ENCODE measurements at regions not wholly inside any gene's neighbourhood (a gene's known extent, or its start where the extent isn't known, plus 50 kb on each side); places are given as distances from the start of the nearest gene placed in this dataset.

GRCh38 chr1:238060061-238060460 lies 169.3 kb upstream of the ZP4 start:
- no peaks in the 10 kb centered on the region for H3K4me1 ChIP-seq (ENCODE audit: control insufficient read depth in 4 of 4, insufficient read depth in 4 of 4, low read length in 3 of 4)
- H3K27me3 ChIP-seq (ENCODE audit: control insufficient read depth in 4 of 4, insufficient read depth in 4 of 4, low read length in 3 of 4) = no peaks in the 10 kb centered on the region
- WGBS = 46% methylated on average over 2 of the region's 2 CpGs
- peaks cover 0 to 4% (median 0%) of the 10 kb centered on the region in 4 donors for H3K9me3 ChIP-seq (ENCODE audit: control insufficient read depth in 4 of 4, low read length in 3 of 4)
- H3K27ac ChIP-seq (ENCODE audit: low read depth in 1 of 2, low read length in 2 of 2) = no peak overlapping the region
- TF ChIP-seq ZBTB33 (IDR thresholded peaks at IDR 0.05) (no peak), NR2F2 (IDR thresholded peaks at IDR 0.05) (no peak), HNF4A (conservative IDR thresholded peaks at IDR 0.05) (no peak), TAF1 (conservative IDR thresholded peaks at IDR 0.05) (no peak)
- no peaks in the 10 kb centered on the region for H3K36me3 ChIP-seq (ENCODE audit: control insufficient read depth in 4 of 4, insufficient read depth in 3 of 4, low read depth in 1 of 4, low read length in 3 of 4)
- no peak overlapping the region for H3K9ac ChIP-seq (ENCODE audit: low read depth in 1 of 2, low read length in 2 of 2)
- H3K4me3 ChIP-seq (ENCODE audit: low read depth in 1 of 3, low read length in 3 of 3) = no peak overlapping the region
- DNase-seq (ENCODE audit: low spot score) = no peak

GRCh38 chr1:238052496-238053266 lies 162.0 kb upstream of the ZP4 start:
- Histone ChIP-seq H3K36me3 (ENCODE audit: control insufficient read depth in 4 of 4, insufficient read depth in 3 of 4, low read depth in 1 of 4, low read length in 3 of 4) (no peaks in the 10 kb centered on the region), H3K27ac (ENCODE audit: low read depth in 1 of 2, low read length in 2 of 2) (no peak overlapping the region), H3K27me3 (ENCODE audit: control insufficient read depth in 4 of 4, insufficient read depth in 4 of 4, low read length in 3 of 4) (no peaks in the 10 kb centered on the region), H3K9me3 (ENCODE audit: control insufficient read depth in 4 of 4, low read length in 3 of 4) (no peaks in the 10 kb centered on the region), H3K4me1 (ENCODE audit: control insufficient read depth in 4 of 4, insufficient read depth in 4 of 4, low read length in 3 of 4) (no peaks in the 10 kb centered on the region), H3K4me3 (ENCODE audit: low read depth in 1 of 3, low read length in 3 of 3) (no peak overlapping the region), H3K9ac (ENCODE audit: low read depth in 1 of 2, low read length in 2 of 2) (no peak overlapping the region)
- DNase-seq (ENCODE audit: low spot score) = no peak
- 82% methylated on average over 4 of the region's 4 CpGs for WGBS
- no peak for TF ChIP-seq HNF4A (conservative IDR thresholded peaks at IDR 0.05)
- TF ChIP-seq FOXA1 (IDR thresholded peaks at IDR 0.05) = no peak
- TF ChIP-seq YY1 (IDR thresholded peaks at IDR 0.05) = no peak
- TF ChIP-seq ZBTB33 (IDR thresholded peaks at IDR 0.05) = no peak
- no peak for TF ChIP-seq HNF4G (IDR thresholded peaks at IDR 0.05)
- no peak for TF ChIP-seq NR2F2 (IDR thresholded peaks at IDR 0.05)
- TF ChIP-seq, protein P1, sequence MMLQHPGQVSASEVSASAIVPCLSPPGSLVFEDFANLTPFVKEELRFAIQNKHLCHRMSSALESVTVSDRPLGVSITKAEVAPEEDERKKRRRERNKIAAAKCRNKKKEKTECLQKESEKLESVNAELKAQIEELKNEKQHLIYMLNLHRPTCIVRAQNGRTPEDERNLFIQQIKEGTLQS (IDR thresholded peaks at IDR 0.05) = no peak
- no peak for TF ChIP-seq EGR1 (IDR thresholded peaks at IDR 0.05; ENCODE audit: low read depth in 2 of 2)
- TF ChIP-seq FOXA2 (IDR thresholded peaks at IDR 0.05) = no peak
- no peak for TF ChIP-seq RXRA (IDR thresholded peaks at IDR 0.05)
- TF ChIP-seq JUND (IDR thresholded peaks at IDR 0.05) = no peak
- no peak for TF ChIP-seq RAD21 (IDR thresholded peaks at IDR 0.05)
- TF ChIP-seq, protein P2, sequence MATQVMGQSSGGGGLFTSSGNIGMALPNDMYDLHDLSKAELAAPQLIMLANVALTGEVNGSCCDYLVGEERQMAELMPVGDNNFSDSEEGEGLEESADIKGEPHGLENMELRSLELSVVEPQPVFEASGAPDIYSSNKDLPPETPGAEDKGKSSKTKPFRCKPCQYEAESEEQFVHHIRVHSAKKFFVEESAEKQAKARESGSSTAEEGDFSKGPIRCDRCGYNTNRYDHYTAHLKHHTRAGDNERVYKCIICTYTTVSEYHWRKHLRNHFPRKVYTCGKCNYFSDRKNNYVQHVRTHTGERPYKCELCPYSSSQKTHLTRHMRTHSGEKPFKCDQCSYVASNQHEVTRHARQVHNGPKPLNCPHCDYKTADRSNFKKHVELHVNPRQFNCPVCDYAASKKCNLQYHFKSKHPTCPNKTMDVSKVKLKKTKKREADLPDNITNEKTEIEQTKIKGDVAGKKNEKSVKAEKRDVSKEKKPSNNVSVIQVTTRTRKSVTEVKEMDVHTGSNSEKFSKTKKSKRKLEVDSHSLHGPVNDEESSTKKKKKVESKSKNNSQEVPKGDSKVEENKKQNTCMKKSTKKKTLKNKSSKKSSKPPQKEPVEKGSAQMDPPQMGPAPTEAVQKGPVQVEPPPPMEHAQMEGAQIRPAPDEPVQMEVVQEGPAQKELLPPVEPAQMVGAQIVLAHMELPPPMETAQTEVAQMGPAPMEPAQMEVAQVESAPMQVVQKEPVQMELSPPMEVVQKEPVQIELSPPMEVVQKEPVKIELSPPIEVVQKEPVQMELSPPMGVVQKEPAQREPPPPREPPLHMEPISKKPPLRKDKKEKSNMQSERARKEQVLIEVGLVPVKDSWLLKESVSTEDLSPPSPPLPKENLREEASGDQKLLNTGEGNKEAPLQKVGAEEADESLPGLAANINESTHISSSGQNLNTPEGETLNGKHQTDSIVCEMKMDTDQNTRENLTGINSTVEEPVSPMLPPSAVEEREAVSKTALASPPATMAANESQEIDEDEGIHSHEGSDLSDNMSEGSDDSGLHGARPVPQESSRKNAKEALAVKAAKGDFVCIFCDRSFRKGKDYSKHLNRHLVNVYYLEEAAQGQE (IDR thresholded peaks at IDR 0.05) = no peak
- TF ChIP-seq SP1 (IDR thresholded peaks at IDR 0.05) = no peak
- TF ChIP-seq, protein P3, sequence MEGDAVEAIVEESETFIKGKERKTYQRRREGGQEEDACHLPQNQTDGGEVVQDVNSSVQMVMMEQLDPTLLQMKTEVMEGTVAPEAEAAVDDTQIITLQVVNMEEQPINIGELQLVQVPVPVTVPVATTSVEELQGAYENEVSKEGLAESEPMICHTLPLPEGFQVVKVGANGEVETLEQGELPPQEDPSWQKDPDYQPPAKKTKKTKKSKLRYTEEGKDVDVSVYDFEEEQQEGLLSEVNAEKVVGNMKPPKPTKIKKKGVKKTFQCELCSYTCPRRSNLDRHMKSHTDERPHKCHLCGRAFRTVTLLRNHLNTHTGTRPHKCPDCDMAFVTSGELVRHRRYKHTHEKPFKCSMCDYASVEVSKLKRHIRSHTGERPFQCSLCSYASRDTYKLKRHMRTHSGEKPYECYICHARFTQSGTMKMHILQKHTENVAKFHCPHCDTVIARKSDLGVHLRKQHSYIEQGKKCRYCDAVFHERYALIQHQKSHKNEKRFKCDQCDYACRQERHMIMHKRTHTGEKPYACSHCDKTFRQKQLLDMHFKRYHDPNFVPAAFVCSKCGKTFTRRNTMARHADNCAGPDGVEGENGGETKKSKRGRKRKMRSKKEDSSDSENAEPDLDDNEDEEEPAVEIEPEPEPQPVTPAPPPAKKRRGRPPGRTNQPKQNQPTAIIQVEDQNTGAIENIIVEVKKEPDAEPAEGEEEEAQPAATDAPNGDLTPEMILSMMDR (IDR thresholded peaks at IDR 0.05; ENCODE audit: low read depth, low read length, missing input control) = no peak
- TF ChIP-seq GABPA (IDR thresholded peaks at IDR 0.05 in 1 of 2, conservative IDR thresholded peaks at IDR 0.05 in 1 of 2) = no peak
